ENCODE measurements at regions not wholly inside any gene's neighbourhood (a gene's known extent, or its start where the extent isn't known, plus 50 kb on each side); places are given as distances from the start of the nearest gene placed in this dataset.
A peak's percentile ranks its signal among the peaks of the same experiment; 100 is the strongest.

DNA sequence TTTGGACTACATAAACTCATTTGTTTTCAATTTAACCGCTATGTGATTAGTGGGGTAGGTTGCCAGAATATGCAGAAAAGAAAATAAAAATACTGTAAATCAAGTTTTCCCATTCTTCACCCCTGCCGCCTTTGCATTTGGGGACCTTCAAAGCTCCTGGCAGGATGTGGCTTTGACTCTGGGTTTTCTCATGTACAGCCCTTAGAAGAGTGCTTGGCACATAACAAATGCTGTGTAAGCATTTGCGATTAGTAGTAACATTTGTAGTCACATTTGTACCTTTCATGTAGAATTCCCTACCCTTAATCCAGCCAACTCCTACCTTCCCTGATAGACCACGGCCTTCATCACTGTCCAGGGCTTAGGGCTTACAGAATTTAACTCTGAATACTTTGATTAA is 262.6 kb downstream of the MREG start:
- Histone ChIP-seq H3K27me3 (ENCODE audit: control insufficient read depth, insufficient read depth, low read length) (no peaks in the 10 kb centered on the region), H3K4me3 (ENCODE audit: low read length) (no peak overlapping the region), H3K36me3 (ENCODE audit: control insufficient read depth, insufficient read depth, low read length) (no peaks in the 10 kb centered on the region), H3K4me1 (ENCODE audit: control insufficient read depth, insufficient read depth, low read length) (peaks cover 17% of the 10 kb centered on the region), H3K9me3 (replicated peaks; ENCODE audit: control insufficient read depth, low read depth, low read length) (no peaks in the 10 kb centered on the region), H3K27ac (ENCODE audit: low read length) (no peak overlapping the region)
- no CpG with 5 or more reads among the region's 4 CpGs for WGBS (ENCODE audit: insufficient coverage)
- peak; percentile 36 for DNase-seq

DNA sequence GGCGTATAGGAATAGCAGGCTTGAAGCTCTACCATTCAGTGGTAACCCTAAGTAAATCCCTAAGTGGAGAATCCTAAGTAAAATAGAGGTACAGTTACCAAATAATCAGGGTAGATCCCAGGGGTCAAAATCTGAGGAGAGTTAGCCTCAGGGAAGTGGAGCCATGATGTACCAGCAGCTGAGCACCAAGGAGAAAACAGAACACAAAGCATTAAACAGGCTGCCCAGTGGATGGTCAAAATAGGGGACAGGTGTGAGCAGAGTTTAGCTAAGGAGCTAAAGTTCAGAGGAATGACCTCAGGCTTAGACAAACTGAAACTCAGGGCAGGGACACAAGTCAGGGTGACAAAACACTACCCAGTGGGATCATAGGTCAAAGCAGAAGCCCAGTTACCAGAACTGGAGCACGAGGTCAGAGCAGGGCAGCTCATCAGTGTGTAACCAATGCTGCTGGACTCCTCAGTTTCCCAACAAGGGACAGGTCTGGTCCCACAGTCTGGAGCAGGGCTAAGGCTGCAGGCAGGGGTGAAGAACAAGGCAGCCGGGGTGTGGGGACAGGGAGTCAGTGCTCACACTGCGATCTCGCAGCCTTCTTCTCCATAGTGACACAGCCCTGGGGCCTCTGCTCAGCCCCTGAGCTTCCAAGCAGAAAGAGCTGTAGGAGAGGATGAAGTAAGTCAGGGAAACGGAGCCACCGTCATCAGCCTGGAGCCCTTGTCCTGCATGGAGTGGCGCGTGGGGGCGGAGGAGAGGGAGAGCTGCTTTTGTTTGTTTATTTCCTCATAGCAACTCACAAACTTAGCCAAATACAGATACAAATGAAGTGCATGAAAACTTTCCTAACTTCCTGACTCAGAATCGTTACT is 264.0 kb downstream of the MREG start:
- peak overlapping the region; percentile 86 for H3K27ac ChIP-seq (ENCODE audit: low read length)
- peak; percentile 97 for DNase-seq
- no peaks in the 10 kb centered on the region for H3K27me3 ChIP-seq (ENCODE audit: control insufficient read depth, insufficient read depth, low read length)
- no peaks in the 10 kb centered on the region for H3K9me3 ChIP-seq (replicated peaks; ENCODE audit: control insufficient read depth, low read depth, low read length)
- H3K4me3 ChIP-seq (ENCODE audit: low read length): no peak overlapping the region
- WGBS (ENCODE audit: insufficient coverage): 56% methylated on average over 4 of the region's 11 CpGs
- H3K4me1 ChIP-seq (ENCODE audit: control insufficient read depth, insufficient read depth, low read length): peaks cover 17% of the 10 kb centered on the region
- H3K36me3 ChIP-seq (ENCODE audit: control insufficient read depth, insufficient read depth, low read length): no peaks in the 10 kb centered on the region

DNA sequence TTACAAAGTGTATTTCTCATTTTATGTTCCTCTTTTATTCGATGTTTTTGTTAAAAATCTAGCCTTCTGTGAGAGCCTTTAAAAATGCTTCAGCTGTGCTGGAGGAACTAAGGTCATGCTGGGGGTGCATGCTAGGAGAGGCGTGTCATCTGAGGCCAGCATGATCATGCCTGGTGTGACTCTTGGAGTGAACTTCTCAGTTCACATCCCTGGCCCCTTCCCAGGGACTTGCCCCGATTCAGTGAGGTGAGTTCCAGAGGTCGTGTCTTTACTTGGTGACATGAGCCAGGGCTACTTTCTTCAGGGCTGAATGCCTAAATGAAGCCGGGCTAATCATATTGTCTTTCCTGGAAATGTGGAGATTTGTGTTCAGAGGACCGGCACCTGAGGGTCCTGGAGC is 264.9 kb downstream of the MREG start:
- H3K4me1 ChIP-seq (ENCODE audit: control insufficient read depth, insufficient read depth, low read length): peaks cover 17% of the 10 kb centered on the region
- DNase-seq: peak; percentile 76
- no peaks in the 10 kb centered on the region for H3K36me3 ChIP-seq (ENCODE audit: control insufficient read depth, insufficient read depth, low read length)
- peak overlapping the region; percentile 71 for H3K27ac ChIP-seq (ENCODE audit: low read length)
- H3K27me3 ChIP-seq (ENCODE audit: control insufficient read depth, insufficient read depth, low read length): no peaks in the 10 kb centered on the region
- 50% methylated on average over 3 of the region's 6 CpGs for WGBS (ENCODE audit: insufficient coverage)
- no peaks in the 10 kb centered on the region for H3K9me3 ChIP-seq (replicated peaks; ENCODE audit: control insufficient read depth, low read depth, low read length)
- H3K4me3 ChIP-seq (ENCODE audit: low read length): no peak overlapping the region

DNA sequence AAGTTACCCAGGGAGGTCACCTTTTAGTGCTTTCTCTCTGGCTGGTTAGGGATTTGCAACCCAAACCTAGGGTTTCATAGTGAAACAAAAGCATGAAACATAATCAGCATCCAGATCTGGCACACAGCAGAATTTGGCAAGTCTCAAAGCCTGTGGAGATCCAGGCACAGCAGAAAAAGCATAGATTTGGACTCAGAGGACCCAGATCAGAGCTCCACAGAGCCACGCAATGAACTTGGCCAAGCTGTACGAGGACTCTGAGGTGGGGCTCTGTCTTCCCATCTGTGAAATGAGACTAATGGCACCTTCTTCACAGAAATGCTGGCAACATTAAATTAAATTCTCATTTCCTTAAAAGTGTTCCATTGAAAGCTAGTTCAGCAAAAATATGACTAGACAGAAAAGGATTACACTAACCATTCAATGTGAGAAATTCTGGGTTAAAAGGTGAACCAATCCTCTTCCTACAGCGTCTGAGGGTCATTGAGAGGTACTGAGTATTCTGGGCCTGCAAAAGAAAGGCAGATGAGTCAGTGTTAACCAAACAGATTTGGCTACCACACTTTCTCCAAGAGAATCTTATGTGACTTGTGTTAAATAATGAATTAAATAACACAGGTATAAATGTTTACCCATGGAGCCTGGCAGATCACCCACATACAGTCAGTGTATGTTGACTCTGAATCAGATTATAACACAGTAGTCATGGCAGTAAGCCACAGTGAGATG is 266.3 kb downstream of the MREG start:
- H3K4me1 ChIP-seq (ENCODE audit: control insufficient read depth, insufficient read depth, low read length): peaks cover 17% of the 10 kb centered on the region
- no peak for DNase-seq
- H3K9me3 ChIP-seq (replicated peaks; ENCODE audit: control insufficient read depth, low read depth, low read length): no peaks in the 10 kb centered on the region
- H3K27me3 ChIP-seq (ENCODE audit: control insufficient read depth, insufficient read depth, low read length): no peaks in the 10 kb centered on the region
- no peak overlapping the region for H3K4me3 ChIP-seq (ENCODE audit: low read length)
- no peaks in the 10 kb centered on the region for H3K36me3 ChIP-seq (ENCODE audit: control insufficient read depth, insufficient read depth, low read length)
- H3K27ac ChIP-seq (ENCODE audit: low read length): no peak overlapping the region
- WGBS (ENCODE audit: insufficient coverage): no CpG with 5 or more reads among the region's 3 CpGs

DNA sequence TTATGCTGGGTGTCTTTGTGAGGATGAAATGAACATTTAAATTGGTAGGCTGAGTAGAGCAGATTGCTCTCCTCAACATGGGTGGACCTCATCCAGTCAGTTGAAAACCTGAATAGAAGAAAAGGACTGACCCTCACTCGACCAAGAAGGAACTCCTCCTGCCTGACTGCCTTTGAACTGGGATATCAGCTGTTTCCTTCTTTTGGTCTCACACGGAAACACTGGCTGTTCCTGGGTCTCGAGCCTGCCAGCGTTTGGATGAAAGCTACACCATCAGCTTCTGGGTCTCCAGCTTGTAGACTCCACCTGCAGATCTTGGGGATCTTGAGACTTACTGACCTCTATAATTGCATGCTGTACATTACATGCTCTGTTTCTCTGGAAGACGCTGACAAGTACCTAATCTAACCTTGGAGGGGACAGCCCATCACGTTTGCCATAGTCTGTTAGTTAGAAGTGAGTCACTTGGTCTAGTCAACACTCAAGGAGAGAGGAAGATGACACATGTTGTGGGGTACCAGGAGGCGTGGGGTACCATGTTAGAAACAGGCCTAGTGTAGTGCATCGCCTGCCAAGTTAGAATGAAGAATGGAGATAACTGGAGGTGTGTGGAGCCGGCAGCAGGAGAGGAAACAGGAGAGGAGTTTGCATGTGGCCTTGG is 267.0 kb downstream of the MREG start:
- 65% methylated on average over 8 of the region's 9 CpGs for WGBS (ENCODE audit: insufficient coverage)
- Histone ChIP-seq H3K4me3 (ENCODE audit: low read length) (no peak overlapping the region), H3K27ac (ENCODE audit: low read length) (no peak overlapping the region), H3K36me3 (ENCODE audit: control insufficient read depth, insufficient read depth, low read length) (no peaks in the 10 kb centered on the region), H3K9me3 (replicated peaks; ENCODE audit: control insufficient read depth, low read depth, low read length) (no peaks in the 10 kb centered on the region), H3K27me3 (ENCODE audit: control insufficient read depth, insufficient read depth, low read length) (no peaks in the 10 kb centered on the region), H3K4me1 (ENCODE audit: control insufficient read depth, insufficient read depth, low read length) (peaks cover 17% of the 10 kb centered on the region)
- DNase-seq: no peak

DNA sequence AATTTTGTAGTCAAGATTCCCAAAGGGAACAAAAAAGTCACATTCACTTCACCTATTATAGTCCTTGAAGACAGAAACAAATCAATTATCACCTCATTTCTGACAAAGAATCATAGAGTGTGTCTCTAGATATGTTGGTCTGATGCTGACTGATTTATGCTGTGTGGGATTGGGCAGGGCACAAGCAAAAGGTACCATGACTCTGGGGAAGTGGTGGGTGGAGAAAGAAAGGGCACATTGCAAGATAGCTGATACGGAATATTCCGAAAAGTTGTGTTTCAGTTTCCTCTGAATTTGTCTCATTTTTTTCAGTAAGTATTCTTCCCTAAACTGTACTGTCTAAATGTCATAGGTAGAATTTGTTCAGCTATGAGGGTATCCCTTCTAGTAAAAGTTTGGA is 268.0 kb downstream of the MREG start:
- H3K9me3 ChIP-seq (replicated peaks; ENCODE audit: control insufficient read depth, low read depth, low read length): no peaks in the 10 kb centered on the region
- H3K27ac ChIP-seq (ENCODE audit: low read length): no peak overlapping the region
- H3K27me3 ChIP-seq (ENCODE audit: control insufficient read depth, insufficient read depth, low read length): no peaks in the 10 kb centered on the region
- DNase-seq: no peak
- peaks cover 17% of the 10 kb centered on the region for H3K4me1 ChIP-seq (ENCODE audit: control insufficient read depth, insufficient read depth, low read length)
- no peak overlapping the region for H3K4me3 ChIP-seq (ENCODE audit: low read length)
- H3K36me3 ChIP-seq (ENCODE audit: control insufficient read depth, insufficient read depth, low read length): no peaks in the 10 kb centered on the region
- WGBS (ENCODE audit: insufficient coverage): no CpG with 5 or more reads among the region's 2 CpGs

DNA sequence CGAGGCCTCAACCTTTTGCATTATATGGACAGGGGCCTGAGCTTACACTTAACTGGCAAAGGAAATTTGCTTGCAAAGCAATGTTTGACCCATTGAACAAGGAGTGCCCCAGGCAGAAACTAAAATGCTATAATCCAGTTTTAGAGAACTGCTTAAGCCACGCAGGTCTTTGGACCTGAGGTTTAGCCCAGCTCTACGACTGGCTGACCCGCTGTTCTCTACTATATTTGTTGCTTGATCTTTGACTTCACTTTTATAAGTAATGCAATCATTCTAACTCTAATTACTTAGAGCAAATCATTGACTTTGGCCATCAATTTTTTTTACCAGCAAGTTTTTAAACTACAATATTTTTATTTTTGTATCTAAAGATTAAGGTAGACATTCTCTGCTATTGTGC is 268.8 kb downstream of the MREG start:
- 89% methylated on average over 1 of the region's 4 CpGs for WGBS (ENCODE audit: insufficient coverage)

DNA sequence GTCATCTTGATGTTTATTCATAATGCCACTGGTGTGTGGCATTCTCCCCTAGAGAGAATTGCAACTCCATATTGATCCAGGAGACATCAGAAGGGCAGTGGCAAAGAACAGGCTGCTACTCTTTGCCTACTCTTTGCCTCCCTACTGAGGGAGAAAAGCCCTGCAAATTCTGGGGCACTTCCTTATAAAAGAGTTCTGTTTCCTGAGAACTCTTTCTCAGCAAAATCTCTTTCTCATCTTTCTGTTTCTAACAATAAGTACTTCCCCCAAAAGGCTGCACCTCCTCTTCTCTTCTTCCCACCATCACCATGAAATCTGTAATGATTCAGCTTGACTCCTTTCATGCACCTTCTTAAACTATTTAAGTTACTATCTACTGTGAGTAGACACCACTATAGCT is 270.3 kb downstream of the MREG start:
- Histone ChIP-seq H3K9me3 (replicated peaks; ENCODE audit: control insufficient read depth, low read depth, low read length) (no peaks in the 10 kb centered on the region), H3K36me3 (ENCODE audit: control insufficient read depth, insufficient read depth, low read length) (no peaks in the 10 kb centered on the region), H3K27me3 (ENCODE audit: control insufficient read depth, insufficient read depth, low read length) (no peaks in the 10 kb centered on the region), H3K4me1 (ENCODE audit: control insufficient read depth, insufficient read depth, low read length) (peaks cover under 1% of the 10 kb centered on the region), H3K27ac (ENCODE audit: low read length) (no peak overlapping the region), H3K4me3 (ENCODE audit: low read length) (no peak overlapping the region)
- DNase-seq: no peak

More for the DNA sequence above, 268.8 kb downstream of the MREG start:
- Histone ChIP-seq H3K27ac (ENCODE audit: low read length) (no peak overlapping the region), H3K4me1 (ENCODE audit: control insufficient read depth, insufficient read depth, low read length) (peaks cover 12% of the 10 kb centered on the region), H3K27me3 (ENCODE audit: control insufficient read depth, insufficient read depth, low read length) (no peaks in the 10 kb centered on the region), H3K9me3 (replicated peaks; ENCODE audit: control insufficient read depth, low read depth, low read length) (no peaks in the 10 kb centered on the region), H3K36me3 (ENCODE audit: control insufficient read depth, insufficient read depth, low read length) (no peaks in the 10 kb centered on the region), H3K4me3 (ENCODE audit: low read length) (no peak overlapping the region)
- no peak for DNase-seq

DNA sequence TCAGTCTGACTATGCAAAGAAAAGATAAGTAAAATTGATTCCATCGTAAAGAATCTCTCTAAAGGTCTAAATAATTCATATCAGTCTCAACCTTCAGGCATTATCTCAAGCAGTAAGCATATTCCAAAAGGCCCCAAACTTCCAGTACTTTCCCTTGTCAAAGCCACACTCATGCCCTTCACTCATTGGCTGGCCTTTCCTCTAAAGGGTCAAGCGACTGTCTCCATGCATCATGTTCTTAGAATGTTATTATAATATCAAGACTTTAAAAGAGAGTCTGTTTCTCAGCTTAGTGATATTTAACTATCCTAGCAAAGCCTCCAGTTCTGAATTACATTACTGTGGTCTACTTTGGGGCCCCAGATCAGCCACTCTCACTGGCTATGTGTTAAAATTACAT is 271.3 kb downstream of the MREG start:
- no peaks in the 10 kb centered on the region for H3K36me3 ChIP-seq (ENCODE audit: control insufficient read depth, insufficient read depth, low read length)
- H3K4me3 ChIP-seq (ENCODE audit: low read length): no peak overlapping the region
- no peaks in the 10 kb centered on the region for H3K27me3 ChIP-seq (ENCODE audit: control insufficient read depth, insufficient read depth, low read length)
- H3K4me1 ChIP-seq (ENCODE audit: control insufficient read depth, insufficient read depth, low read length): no peaks in the 10 kb centered on the region
- no peak for DNase-seq
- no peaks in the 10 kb centered on the region for H3K9me3 ChIP-seq (replicated peaks; ENCODE audit: control insufficient read depth, low read depth, low read length)
- no CpG with 5 or more reads among the region's 2 CpGs for WGBS (ENCODE audit: insufficient coverage)
- H3K27ac ChIP-seq (ENCODE audit: low read length): no peak overlapping the region

DNA sequence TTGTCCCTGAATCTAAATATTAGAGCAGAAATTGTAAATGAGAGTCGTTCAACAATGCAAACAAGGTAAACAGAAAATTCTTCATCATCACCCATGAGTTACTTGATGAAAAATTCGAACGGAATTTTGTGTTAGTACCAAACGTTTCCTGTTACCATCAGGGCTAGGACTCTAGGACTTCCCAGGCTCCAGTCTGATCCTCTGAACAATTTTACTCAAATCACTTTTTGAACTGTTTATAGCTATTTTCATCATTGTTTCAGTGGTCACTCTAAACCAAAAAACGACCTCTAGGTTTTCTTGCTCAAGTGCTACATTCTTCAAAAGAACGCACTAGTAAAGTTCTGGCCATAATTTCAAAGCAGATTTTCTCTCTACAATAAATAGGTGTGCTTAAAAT is 273.3 kb downstream of the MREG start:
- H3K27ac ChIP-seq (ENCODE audit: low read length): no peak overlapping the region
- H3K27me3 ChIP-seq (ENCODE audit: control insufficient read depth, insufficient read depth, low read length): no peaks in the 10 kb centered on the region
- no peaks in the 10 kb centered on the region for H3K9me3 ChIP-seq (replicated peaks; ENCODE audit: control insufficient read depth, low read depth, low read length)
- 78% methylated on average over 3 of the region's 6 CpGs for WGBS (ENCODE audit: insufficient coverage)
- no peak for DNase-seq
- H3K4me3 ChIP-seq (ENCODE audit: low read length): no peak overlapping the region
- no peaks in the 10 kb centered on the region for H3K4me1 ChIP-seq (ENCODE audit: control insufficient read depth, insufficient read depth, low read length)
- H3K36me3 ChIP-seq (ENCODE audit: control insufficient read depth, insufficient read depth, low read length): no peaks in the 10 kb centered on the region

Data from muscle of leg (tissue), 3 donors.